NCI-H345 (cell line): ENCODE measurements at regions not wholly inside any gene's neighbourhood (a gene's known extent, or its start where the extent isn't known, plus 50 kb on each side); places are given as distances from the start of the nearest gene placed in this dataset.
"Not testable (repeated sequence)": the region's sequence is repeated elsewhere in the genome, so short reads cannot be mapped to it uniquely, and the experiment has no call there.

Experiments
- DNase-seq: peaks from one replicate; lab custom pipeline; 2025; lab: John Stamatoyannopoulos, UW

DNA sequence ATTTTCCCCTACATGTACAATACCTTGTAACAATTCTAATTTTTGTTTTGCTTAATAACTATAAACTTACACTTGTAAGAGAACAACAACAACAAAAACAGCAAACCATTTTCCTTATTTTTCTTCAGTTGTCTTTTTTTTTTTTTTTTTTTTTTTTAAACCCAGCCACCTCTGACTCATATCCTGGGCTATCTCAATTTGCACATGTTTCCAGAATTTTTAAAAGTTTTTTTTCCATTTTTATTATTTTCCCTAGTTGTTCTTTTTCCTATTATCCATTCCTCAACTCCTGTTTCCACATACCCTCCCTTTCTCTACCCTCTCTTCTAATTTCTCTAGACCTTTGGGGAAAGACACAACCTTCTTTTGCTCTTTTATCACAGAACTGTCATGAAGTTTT, 112.5 kb downstream of the EFEMP1 start:
- no peak for DNase-seq

DNA sequence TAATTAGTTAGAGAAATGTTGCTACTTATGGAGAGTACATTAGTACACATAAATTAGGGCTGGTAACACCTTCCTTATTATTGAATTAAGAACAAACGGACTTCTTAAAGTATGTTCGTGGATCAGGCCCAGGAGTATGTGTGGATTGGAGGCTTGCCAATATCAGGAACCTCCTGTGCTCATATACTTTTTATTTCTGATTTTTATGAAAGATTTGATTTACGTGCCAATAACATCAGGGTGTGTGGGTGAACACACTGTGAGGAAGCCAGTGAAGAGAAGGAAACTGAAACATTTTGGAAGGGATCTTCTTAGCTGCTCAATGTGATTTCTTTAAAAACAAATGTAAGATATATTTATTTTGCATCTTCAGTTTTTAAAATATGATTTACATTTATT, 113.0 kb downstream of the EFEMP1 start:
- DNase-seq, result no peak

DNA sequence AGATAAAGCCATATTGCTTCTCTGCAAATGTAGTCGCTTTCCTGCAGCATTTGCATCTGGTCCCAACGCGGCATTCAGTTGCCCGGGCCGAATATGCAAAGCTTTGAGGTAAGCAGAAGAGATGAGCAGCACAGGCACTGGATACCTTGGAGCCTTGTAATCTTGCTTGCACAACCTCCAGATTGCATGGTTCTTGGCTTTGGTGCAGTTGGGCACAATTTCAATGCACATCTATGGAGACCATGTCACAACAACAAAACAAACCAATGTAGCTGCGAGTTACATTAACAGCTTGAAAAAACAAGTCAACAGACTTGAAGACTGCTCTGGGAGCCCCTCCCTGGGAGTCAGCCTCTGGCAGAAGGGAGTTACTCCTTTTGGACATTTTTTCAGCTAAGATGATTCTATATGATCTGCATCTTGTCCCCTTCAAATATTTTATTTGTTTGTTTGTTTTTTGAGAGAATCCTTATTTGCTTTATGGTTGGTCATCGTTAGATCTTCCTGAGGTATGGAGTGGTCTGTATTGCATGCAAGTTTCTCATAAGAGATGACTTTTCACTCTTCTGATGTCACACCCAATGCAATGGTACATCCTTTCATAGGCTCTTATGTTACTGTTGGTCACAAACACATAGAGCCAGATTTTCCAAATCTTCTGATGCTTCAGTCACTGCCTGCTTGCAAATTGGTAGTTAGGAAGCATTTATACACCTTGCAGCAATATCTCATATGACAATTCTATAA, 113.5 kb downstream of the EFEMP1 start:
- DNase-seq, result no peak

DNA sequence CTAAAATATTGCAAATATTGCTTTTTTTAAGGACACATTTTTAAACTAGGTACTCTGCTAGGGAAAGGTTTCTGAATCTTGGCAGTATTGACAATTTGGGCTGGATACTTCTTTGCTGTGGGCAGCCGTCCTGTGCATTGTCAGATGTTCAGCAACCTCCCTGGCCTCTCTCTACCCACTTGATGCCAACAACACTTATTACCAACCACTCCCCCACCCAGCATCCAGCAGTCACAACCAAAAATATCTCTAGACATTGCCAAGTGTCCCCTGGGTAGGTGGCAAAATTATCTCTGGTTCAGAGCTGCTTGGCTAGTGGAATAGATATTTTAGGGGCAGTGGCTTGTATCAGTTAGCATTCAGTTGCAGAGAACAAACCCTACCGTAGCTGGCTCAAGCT, 114.3 kb upstream of the PNPT1 start:
- no peak for DNase-seq

DNA sequence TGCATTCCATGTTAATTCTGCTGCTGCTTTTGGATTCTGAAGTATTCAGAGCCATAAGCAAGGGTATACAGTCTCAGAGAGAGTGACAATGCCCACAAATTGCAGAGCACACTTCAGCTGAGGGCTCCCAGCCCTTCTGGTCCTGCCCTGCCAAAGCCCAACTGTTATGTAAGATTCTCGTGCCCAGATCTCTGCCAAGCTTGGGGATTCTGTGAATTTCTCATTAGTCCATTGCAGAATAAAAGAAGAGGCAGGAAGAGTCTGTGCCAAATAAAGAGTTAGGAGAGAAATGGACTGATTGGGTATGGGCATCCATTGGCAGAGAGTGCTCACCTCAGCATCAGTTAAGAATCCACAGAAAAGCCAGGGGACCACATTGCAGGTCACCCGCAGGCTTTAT, 112.0 kb upstream of the PNPT1 start:
- no peak for DNase-seq

DNA sequence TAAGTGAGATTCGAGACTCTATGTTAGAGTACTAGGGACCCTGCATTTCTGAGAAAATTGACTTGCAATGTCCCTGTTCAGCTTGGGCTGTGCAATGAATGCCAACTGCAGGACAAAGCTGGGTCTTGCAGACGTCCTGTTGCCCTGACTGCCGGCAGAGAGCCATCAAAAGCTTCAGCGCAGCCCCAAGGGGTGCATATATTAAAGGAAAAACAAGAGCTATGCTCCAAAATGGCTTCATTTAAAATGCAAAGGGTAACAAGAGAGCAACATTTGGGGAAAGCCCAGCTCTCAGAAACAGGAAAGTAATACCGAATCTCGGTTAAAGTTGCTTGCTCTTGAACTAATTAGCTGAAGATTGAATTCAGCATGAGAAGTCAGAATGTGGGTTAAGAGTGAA, 110.9 kb upstream of the PNPT1 start:
- DNase-seq, result no peak

DNA sequence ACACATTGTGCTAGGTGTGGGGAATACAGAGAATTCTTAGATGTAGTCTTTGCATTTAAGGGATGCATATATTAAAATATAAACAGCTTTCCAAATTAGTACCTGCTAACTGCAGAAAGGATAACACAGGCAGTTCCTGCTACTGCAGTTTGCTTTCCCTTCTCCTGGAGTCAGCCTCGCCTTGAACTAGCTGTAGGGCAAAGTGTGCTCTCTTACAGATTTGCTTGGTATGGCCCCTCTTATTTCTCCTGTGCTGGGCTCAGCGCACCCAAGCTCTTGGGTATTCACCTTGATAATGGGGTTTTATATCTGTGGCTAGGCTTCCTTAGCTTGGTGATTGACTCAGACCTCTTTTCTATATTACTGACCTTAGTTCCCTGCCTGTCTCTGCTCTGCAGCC, 108.4 kb upstream of the PNPT1 start:
- no peak for DNase-seq

DNA sequence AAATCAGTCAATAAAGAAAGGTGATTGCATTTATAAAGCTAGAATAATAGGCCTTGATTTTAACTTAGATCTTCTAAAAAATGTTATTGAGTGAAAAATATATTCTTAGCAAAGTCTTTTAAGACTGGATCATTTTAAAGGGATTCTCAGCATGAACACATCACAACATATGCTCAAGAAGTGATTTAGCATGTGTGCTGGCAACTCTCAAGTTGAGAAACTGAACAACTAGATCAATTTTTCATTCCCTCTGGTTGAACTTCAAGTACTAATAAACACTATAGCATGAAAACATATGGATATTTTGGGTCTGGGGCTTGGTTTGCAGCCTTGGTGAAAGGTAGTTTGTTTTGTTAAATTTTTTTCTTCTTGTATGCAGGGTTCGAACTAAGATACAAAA, 107.8 kb upstream of the PNPT1 start:
- DNase-seq, result no peak

DNA sequence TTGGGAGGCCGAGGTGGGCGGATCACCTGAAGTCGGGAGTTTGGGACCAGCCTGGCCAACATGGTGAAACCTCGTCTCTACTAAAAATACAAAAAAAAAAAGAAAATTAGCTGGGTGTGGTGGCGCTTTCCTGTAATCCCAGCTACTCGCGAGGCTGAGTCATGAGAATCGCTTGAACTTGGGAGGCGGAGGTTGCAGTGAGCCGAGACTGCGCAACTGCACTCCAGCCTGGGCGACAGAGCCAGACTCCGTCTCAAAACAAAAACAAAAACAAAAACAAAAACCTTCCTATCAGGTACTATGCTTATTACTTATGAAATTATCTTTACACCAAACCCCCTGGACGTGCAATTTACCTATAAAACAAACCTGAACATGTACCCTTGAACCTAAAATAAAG, 106.0 kb upstream of the PNPT1 start:
- DNase-seq, result not testable (repeated sequence)

DNA sequence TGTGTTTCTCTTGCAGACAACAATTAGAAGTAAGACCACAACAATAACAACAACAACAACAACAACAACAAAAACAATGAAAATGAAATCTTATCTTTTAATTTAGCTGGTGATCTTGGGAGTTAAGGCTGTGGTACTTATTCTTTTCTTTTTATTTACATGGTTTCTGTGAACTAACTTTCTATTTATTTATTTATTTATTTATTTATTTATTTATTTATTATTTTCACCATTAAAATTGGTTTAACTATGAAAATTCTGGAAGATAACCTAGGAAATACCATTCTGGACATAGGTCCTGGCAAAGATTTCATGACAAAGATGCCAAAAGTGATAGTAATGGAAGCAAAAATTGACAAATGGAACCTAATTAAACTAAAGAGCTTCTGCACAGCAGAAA, 102.5 kb upstream of the PNPT1 start:
- DNase-seq, result no peak

DNA sequence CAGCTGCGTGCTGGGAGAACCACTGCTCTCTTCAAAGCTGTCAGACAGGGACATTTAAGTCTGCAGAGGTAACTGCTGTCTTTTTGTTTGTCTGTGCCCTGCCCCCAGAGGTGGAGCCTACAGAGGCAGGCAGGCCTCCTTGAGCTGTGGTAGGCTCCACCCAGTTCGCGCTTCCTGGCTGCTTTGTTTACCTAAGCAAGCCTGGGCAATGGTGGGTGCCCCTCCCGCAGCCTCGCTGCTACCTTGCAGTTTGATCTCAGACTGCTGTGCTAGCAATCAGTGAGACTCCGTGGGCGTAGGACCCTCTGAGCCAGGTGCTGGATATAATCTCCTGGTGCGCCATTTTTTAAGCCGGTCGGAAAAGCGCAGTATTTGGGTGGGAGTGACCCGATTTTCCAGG, 100.0 kb upstream of the PNPT1 start:
- DNase-seq, result not testable (repeated sequence)

DNA sequence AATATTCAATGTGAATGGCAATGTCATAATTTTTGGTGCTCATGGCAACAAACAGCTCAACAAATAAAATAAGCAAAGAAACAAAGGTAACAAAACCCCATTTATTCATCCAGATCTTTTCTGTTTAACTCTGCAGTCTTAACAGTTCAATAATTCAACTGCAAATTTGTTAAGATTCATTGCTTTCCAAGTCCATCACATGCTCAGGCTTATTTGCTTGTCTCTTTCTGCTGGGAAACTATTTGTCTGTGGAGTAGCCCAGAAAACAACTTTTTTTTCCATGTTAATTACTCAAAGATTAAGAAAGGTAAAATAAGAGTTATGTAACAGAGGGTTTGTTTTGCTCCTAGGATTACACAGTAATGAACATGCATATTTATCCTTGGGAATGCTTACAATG, 92.6 kb upstream of the PNPT1 start:
- DNase-seq, result no peak

DNA sequence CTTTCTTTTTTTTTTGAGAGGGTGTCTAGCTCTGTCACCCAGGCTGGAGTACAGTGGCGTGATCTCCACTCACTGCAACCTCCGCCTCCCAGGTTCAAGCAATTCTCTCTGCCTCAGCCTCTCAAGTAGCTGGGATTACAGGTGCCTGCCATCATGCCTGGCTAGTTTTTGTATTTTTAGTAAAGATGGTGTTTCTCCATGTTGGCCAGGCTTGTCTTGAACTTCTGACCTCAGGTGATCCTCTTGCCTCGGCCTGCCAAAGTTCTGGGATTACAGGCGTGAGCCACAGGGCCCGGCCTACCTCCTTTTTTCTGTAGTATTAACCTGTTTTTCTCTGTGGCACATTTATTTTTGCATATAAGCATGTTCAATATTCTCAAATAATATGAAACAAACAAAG, 90.1 kb upstream of the PNPT1 start:
- DNase-seq, result not testable (repeated sequence)

DNA sequence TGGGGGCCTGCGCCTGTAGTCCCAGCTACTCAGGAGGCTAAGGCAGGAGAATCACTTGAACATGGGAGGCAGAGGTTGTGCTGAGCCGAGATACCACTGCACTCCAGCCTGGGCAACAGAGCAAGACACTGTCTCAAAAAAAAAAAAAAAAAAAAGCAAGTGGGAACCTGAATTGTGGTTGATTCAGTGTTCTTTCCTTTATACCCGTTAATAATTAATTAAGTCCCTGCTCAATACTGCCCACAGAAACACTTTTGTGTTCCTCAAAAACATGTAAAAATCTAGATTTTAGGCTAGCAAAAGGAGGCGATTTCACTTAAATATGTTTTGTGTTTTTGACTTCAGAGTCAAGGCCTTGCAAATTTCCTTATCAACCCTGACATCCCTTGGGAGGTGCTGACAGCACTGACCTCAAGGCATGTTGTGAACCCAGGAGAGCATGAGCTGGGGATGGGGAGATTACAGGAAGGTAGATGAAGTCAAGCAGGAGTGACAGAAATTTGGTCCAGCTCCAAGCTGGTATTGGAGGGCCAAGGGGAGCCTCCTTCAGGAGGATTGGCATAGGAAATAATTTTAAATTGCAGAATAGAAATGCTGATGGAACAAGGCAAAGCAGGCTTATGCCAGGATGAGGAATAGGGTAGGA, 89.0 kb upstream of the PNPT1 start:
- DNase-seq, result no peak

DNA sequence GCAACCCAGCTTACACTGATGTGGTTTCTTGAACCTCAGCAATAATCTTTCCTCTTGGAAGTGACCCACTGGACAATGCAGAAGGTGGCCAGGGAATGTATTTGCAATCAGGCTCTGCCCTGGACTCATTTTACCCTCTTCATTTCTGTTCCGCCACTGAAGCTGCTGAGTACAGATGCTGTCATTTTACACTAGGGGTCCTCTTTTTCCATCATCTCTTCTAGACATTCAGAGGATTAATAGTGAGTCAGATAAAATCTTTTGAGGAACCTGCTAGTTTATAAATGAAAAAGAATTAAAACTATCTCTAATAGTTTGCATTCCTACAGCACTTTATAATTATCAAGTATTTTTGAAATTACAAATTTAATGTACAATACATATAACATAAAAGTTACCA, 87.9 kb upstream of the PNPT1 start:
- no peak for DNase-seq

DNA sequence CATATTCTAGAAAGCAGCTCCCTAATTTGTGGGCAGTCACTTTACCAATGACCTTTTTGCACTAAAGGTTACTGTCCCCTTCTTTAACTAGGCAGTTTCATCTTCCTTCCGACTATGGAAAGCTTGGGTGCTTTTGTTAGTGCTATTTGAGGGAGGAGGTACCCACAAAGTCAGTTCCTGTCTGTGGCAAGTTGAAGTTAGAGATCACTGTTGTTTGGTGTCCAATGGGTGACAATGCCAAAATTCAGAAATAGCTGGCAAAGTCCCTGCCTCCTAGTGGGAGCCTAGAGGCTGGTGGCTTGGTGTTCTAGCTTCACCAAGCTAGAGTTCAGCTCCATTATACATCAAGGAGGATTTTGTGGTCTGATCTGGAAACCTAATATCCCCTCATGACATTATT, 87.1 kb upstream of the PNPT1 start:
- DNase-seq, result no peak

DNA sequence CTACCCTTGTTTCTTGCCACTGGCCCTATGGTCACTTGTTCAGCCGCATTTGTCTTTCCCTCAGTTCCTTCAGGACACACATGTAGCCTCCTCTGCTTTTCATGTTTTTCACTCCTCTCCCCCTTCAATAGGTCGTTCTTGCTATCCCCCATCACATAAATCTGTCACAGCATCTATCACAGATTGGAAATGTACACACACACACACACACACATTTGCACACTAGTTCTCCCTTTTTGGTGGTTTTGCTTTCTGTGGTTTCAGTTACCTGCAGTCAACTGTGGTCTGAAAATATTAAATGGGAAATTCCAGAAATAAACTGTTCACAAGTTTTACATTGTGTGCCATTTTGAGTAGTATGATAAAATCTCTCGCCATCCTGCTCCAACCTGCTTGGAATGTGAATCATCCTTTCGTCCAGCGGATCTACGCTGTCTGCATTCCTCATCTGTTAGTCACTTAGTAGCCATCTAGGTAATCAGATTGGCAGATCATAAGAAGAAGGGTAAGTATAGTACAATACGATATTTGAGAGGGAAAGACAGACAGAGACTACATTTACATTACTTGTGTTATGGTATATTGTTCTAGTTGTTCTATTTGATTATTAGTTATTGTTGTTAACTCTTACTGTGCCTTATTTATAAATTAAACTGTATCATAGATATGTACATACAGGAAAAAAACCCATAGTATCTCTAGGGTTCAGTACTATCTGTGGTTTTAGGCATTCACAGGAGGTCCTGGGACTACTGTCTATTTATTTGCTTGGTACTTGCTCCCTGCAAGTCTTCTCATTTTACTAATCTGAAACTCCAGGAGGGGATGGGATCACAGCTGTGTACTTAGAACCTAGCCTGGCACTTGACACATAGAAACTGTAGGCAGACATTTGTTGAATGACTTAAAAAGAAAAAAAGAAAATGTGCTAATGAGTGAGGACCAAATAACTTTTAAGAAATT, 86.1 kb upstream of the PNPT1 start:
- DNase-seq, result no peak

DNA sequence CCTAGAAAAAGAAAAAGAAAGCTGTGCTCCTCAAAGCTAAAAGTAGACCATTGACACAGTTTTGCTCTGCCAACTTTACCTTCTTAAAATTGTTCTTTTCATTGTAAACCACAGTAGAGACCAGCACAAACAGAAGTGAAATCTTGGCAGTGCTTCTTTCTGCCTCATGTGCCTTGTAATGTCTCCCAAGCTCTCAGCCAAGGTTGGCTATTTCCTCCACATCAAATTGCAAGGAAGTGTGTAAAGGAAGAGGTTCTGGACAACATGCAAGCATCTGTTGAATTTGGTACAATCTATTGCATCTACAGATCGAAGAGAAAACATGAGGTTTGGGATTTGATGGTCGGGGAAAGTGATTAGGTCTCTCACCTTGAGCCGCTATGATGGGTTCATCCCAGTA, 83.3 kb upstream of the PNPT1 start:
- DNase-seq, result no peak

DNA sequence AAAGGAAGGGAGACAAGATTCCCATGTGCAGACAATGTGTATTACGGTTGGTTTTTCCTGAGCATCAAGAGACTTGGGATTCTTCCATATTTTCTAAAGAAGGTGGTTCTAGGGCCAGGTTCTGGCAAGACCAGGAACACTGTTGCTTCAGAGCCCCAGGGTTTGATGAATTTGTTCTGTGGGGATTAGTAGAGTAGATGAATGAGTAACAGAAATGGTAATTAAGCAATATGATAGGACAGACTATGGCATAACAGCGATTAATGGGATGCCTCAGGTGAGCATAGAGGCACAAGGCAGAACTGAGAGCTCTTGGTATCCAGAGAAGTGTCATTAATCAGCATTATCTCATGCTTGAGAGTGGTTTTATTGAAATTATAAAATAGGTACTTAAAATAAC, 82.8 kb upstream of the PNPT1 start:
- DNase-seq, result no peak

DNA sequence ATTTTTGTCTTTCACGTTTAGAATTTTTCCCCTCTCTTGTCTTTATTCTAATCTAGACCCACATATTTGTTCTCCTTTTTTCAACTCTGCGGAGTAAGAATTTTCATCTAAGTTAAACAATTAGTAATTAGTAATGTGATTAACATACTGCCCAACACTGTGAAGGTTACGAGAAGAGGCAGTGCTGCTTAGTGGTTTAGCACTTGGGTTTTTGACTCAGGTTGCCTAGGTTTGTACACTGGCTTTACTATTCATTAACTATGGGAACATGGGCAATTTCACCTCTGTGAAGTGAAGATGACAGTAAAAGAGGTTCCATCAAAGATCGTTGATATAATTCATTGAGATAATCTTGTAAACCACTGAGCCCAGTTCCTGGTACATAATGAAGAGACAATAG, 82.2 kb upstream of the PNPT1 start:
- DNase-seq, result no peak

DNA sequence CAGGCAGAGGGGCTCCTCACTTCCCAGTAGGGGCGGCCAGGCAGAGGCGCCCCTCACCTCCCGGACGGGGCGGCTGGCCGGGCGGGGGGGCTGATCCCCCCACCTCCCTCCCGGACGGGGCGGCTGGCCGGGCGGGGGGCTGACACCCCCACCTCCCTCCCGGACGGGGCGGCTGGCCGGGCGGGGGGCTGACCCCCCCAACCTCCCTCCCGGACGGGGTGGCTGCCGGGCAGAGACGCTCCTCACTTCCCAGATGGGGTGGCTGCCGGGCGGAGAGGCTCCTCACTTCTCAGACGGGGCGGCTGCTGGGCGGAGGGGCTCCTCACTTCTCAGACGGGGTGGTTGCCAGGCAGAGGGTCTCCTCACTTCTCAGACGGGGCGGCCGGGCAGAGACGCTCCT, 80.0 kb upstream of the PNPT1 start:
- DNase-seq, result not testable (repeated sequence)

DNA sequence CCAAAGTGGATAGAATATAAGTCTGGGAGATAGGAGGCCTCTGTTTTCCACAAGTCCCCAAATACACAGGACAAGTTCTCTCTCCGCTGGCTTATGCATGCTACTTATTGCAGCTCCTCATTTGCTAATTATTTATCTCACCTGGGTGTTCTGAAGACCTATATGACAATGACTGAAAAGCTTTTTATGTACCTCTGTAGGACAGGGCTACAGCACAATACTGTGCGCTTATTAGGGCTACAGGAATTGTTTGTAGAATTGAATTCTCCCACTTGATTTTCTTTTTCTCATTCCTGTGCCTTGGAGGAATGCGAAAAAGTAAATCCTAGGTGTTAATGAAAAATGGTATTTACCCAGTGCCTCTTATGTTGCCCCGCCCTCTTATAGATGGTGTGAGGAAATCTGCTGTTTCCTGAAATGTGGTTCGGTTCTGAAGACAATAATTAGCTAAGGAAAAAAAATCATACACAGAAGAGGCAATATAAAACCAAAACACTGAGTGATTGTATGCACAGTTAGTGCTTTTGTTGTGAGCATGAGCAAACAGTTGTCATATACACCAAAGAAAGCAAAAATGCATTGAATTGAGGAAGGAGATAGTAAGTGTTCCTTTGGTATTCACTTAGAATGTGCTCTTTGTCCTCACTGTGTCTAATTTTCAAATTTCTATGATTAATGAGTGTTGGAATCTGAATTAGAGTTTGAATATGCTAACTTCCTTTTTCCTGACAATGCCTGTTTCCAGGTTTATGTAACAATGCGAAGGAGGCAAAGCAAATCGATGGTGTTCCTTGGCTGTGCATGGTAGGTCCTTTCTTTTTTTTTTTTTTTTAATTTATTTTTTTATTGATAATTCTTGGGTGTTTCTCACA, 78.7 kb upstream of the PNPT1 start:
- no peak for DNase-seq
